Right hindlimb (tissue), 1 donor: ENCODE measurements at regions not wholly inside any gene's neighbourhood (a gene's known extent, or its start where the extent isn't known, plus 50 kb on each side); places are given as distances from the start of the nearest gene placed in this dataset.

ENCODE experiments used
- DNase-seq: peaks from one replicate; pipeline ENCODE4 v3.0.0-alpha.2; 2018

- DNase-seq = no peak
These were observed 263.6 kb downstream of the BRD1 start for GRCh38 chr22:49564054-49564453.

DNA sequence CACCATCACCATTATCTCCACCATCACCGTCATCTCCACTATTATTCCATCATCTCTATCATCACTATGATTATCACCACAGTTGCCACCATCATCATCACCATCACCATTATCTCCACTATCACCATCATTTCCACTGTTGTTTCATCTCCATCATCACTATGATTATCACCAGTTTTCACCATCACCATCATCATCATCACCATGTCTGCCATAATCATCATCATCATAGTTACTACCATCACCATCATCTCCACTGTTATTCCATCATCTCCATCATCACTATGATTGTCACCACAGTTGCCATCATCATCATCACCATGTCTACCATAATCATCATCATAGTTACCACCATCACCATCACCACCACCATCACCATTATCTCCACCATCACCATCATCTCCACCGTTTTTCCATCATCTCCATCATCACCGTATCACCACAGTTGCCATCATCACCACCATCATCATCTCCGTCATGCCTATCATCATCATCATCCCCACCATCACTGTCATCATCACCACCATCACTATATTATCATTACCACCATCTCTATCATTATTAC lies 264.9 kb downstream of the BRD1 start:
- DNase-seq = no peak

GRCh38 chr22:49561976-49562375 lies 265.7 kb downstream of the BRD1 start:
- DNase-seq = no peak

DNA sequence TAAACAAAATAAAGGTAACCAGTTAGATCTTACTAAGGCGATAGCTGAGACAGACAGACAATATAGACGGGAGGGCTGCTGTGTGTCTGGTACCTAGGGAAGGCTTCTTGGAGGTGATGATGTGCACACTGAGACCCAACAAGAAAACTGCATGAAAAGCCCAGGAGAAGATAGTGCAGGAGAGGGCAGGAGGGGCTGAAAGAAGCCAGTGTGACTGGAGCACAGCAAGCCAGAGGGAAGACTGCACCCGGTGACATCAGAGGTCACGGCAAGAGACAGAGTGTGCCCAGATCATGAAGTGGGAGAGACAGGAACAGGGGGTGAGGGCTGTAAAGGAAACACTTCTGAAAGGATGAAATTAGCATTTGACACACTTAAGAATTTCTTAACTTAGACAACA lies 266.3 kb downstream of the BRD1 start:
- no peak for DNase-seq

DNA sequence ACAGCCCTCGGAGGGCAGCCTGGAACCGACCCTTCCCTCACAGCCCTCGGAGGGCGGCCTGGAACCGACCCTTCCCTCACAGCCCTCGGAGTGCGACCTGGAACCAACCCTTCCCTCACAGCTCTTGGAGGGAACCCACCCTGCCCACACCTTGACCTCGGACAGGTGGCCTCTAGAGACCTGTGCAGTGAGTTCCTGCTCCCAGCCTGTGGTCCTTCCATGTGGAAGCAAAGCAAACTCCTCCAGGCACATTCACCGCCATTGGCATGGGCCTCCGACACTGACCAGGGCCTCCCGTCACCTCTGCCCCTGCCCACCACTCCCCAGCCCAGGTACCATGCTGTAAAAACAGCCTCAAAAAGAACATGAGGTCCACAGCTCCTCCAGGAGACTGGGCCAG lies 272.1 kb downstream of the BRD1 start:
- no peak for DNase-seq

DNA sequence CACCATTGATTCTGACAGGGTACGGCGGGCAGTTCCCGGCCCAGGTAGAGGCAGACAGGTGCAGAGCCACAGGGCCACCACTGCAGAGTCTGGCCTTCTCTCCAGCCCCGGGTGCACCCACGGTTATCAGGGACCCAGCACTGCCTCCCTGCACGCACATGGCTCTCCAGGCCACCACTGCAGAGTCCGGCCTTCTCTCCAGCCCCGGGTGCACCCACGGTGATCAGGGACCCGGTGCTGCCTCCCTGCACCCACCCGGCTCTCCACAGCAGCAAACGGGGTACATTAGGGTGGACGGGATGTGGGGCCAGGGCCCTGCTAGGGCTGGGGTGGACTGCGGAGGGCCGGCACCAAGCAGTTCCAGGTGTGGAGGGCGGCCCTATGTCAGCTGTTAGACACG lies 272.9 kb downstream of the BRD1 start:
- DNase-seq = no peak

- no peak for DNase-seq
These were observed 273.4 kb downstream of the BRD1 start for GRCh38 chr22:49554296-49554625.

DNA sequence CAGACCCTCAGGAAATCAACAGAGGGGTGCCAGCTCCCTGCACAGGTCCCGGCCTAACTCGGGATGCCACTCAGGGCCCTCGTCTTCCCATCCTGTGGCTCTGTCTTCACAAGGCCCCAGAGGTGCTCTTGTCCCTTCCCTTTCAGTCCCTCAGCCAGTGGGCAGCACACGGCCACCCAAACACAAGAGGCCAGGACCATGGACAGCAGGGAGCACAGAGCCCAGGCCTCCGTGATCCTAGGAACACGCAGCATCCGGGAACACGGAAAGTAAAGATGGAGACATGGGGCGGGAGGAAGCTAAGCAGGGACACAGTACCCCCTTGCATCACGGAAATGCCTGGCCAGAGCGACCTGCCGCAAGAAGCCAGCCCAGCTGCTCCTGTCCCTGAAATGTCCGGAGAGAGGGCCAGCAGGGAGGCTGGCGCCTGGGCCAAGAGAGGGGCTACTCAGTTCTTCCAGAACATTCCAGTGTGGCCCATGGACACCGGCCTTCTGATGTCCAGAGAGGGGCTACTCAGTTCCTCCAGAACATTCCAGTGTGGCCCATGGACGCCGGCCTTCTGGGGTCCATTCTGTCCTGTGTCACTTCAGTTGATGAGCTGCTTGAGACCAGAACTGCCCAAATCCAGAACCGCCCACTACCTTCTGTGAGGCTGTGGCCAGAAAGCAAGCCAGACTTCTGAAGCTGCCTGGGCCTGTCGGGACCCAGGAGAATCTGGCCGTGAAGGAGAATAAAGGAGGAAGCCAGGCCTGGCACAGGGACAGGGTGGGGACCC lies 274.0 kb downstream of the BRD1 start:
- DNase-seq = no peak

- no peak for DNase-seq
These were observed 274.6 kb downstream of the BRD1 start for GRCh38 chr22:49553076-49553475.

DNA sequence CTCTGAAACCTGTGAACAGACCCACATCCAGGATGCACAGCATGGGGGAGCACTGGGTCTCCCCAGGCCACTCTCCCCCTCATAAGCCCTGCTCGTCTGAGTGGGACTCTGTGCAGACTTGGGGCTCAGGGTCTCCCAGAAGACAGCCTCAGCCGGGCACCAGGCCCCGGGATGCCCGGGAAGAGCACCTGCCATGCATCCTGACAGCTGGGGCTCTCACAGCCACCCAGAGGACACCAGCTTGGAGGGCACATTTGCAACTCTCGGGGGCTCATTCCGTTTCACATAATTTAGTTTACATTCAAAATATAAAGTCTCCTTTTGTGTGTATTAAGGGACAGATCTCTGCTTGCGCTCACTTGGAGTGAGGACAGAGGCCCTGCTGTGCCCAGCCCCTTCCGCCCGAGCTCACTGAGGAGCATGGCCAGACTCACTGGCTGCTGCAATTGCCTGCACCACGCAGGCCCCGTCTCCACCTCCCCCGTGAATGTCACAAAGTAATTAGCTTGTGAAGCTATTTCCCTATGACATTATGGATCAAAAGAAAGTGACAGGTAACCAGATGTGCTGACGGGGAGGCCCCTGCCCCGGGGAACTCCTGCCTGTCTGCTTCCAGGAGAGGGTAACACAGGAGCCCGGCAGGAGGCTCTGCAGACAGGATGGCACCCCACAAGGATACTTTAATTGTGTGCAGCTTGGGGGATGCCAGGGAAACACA lies 275.6 kb downstream of the BRD1 start:
- no peak for DNase-seq

DNA sequence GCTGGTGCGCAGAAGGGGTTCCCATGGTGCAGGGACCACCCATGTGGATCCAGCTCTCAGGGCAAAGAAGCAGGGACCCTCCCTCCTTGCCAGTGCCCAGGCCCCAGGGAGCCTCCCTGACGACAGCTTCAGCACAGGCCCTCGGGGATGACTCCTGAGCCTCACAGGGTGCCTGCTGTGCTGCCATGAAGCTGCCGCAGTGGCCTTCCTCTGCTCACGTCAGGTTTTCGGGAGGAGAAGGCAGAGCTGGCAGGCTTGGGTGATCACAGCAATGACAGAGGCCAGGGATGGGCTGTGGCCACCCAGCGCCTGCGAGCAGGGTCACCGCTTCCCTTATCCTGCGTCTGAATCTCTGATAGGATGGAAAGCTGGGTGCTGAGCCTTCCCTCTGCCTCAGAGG lies 276.2 kb downstream of the BRD1 start:
- no peak for DNase-seq

GRCh38 chr22:49550766-49551362 lies 276.8 kb downstream of the BRD1 start:
- DNase-seq = no peak

DNA sequence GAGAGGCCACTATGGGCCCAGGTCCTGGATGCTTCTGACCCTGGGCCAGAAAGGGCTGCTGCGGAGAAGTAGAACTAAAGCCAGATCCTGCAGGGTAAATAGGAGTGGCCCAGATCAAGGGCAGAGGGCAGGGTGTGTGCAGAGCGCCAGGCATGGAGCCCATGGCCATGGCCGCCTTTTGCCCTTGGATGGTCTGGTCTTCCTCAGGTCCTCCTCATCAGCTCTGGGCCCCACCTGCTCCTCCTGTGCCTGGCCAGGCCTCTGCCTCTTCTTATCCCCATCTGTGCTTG lies 277.6 kb downstream of the BRD1 start:
- no peak for DNase-seq

GRCh38 chr22:49549256-49550140 lies 278.2 kb downstream of the BRD1 start:
- DNase-seq = no peak

GRCh38 chr22:49548356-49549202 lies 279.1 kb downstream of the BRD1 start:
- DNase-seq = no peak

GRCh38 chr22:49547751-49548239 lies 279.9 kb downstream of the BRD1 start:
- DNase-seq = no peak

DNA sequence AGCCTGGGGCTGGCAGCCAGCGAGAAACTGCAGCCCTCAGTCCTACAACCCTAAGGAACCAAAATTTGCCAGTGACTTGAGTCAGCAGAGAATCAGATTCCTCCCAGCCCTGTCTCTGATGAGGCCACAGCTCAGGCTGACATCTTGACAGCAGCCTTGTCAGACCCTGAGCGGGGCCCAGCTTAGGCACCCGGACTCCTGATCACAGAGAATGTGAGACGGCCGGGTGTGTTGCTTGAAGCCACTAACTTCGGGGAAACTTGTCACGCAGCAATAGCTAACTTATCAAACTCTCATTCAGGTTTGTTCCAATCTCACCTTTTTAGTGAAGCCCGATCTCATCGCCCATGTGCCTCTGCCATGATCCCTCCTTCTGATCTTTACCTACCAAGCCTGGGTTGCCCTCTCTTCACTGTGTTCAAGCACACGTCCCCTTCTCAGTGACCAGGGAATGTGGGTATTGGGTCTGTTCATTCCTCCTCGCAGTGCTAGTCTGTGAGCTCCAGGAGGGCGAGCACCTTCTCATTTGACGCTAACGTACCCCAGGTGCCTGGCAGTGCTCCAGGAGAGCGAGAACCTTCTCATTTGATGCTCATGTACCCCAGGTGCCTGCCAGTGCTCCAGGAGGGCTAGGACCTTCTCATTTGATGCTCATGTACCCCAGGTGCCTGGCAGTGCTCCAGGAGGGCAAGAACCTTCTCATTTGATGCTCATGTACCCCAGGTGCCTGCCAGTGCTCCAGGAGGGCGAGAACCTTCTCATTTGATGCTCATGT lies 280.7 kb downstream of the BRD1 start:
- DNase-seq = no peak

DNA sequence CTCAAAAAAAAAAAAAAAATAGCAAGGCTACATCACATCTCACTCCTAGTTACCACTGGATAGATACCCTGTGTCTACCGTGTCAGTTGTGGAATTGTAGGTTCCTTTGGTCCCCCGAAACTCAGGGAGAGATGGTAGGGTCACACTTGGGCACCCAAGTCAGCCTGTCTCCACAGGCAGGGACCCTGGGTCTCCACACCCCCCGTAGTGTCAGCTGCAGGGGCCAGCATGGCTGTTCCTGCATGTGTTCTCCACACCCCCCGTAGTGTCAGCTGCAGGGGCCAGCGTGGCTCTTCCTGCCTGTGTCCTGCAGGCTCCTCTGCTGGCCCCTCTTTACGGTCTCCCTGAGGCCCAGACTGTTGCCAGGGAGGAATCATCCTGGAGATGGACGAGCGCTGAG lies 282.1 kb downstream of the BRD1 start:
- DNase-seq = no peak

GRCh38 chr22:49544286-49544685 lies 283.4 kb downstream of the BRD1 start:
- DNase-seq = no peak

DNA sequence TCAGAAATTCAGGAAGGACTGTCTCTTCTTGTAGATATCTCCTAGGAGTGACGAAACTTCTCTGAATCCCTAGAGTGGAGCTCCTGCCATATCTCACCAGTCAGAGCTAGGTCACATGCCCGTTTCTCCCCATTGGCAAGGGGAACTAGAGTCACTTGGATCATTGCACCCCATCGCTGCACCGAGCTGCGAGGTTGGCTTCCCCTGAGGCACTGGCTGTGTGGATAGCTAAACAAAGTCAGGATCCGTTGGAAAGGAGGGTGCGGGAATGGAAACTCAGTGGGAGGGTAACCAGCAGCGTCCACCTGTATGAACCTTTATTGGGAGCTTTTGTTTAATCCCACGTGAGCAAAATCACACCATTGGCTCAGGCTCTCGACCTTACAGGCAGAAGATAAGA lies 283.8 kb downstream of the BRD1 start:
- no peak for DNase-seq

DNA sequence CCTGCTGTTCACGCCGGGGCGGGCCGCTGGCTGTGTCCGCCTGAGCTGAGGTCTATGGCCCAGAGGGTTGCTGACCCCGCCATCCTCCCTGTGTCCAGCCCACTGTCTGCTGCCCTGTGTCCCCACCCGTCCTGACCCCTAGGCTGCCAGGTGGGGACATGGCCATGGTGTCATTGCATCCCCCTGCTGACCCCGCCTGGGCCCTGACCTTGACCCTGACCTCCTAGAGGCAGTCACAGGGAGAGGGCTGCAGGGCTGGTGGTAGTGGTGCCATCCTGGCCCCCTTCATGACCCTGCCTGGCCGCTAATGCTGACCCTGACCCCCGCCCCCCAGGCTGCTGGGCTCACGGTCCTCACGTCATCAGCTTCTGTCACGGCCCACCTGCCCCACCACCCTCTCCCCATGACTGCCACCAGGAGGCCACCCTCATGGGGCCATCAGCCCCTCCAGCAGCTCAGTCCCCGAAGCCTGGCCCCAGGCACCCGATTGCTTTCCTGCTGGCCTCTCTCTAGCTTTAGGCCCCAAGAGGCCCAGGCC lies 285.9 kb downstream of the BRD1 start:
- no peak for DNase-seq
